ENCODE measurements at regions not wholly inside any gene's neighbourhood (a gene's known extent, or its start where the extent isn't known, plus 50 kb on each side); places are given as distances from the start of the nearest gene placed in this dataset.

GRCh38 chr6:27135087-27135657 lies 112.3 kb upstream of the PRSS16 start:
- TF ChIP-seq ATF2 (IDR thresholded peaks at IDR 0.05; ENCODE audit: low read length), result no peak
- no peak for TF ChIP-seq E2F4 (IDR thresholded peaks at IDR 0.05; ENCODE audit: low read depth, low read length)
- no peak for TF ChIP-seq IKZF1 (conservative IDR thresholded peaks at IDR 0.05)
- TF ChIP-seq ESRRA (IDR thresholded peaks at IDR 0.05; ENCODE audit: low read length), result no peak
- TF ChIP-seq GABPA (IDR thresholded peaks at IDR 0.05; ENCODE audit: low read depth), result no peak
- TF ChIP-seq NFYB (IDR thresholded peaks at IDR 0.05; ENCODE audit: insufficient read depth, low read depth, low read length), result no peak
